ENCODE measurements at regions not wholly inside any gene's neighbourhood (a gene's known extent, or its start where the extent isn't known, plus 50 kb on each side); places are given as distances from the start of the nearest gene placed in this dataset.

DNA sequence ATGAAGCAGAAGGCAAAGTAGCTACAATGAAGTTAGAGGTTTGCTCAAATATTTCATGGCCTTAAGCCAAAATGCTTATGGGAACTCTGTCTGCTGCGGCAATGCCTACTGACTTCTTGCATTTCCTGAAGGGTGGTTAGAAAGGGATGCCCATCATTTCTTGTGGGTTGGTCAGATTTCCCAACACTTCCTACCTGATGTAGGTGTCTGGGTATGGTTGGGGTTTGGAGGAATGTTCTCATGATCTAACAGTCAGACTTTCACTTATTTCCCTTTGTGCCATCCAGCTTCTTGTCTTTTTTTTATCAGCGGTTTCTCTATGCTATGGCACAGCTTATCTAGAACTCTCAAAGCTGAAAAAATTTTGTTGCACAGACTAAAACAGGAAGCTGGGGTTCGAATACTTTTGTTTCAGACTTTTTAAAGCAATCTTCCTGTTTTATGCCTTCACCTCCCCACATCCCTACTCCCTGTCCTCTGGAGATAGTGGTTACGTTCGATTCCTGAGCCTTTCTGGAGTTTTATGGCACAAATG is 307.7 kb downstream of the USP25 start:
- no peak for TF ChIP-seq EZH2 (IDR thresholded peaks at IDR 0.05)
- no peak for TF ChIP-seq POLR2AphosphoS5 (IDR thresholded peaks at IDR 0.05; ENCODE audit: borderline replicate concordance, low read depth, low read length)
- TF ChIP-seq FOXP2 (optimal IDR thresholded peaks at IDR 0.05; ENCODE audit: control extremely low read depth, extremely low read length, insufficient read depth) = no peak

All from SK-N-MC (cell line).